Endothelial cell of umbilical vein (primary cell): ENCODE measurements at regions not wholly inside any gene's neighbourhood (a gene's known extent, or its start where the extent isn't known, plus 50 kb on each side); places are given as distances from the start of the nearest gene placed in this dataset.

Source experiments
- BruUV-seq: library from RNA; stranded (reverse); fragments of 400-500 nt; replicated peaks from 2 replicates; lab custom pipeline; 2021; lab: Mats Ljungman, UMichigan
- CTCF ChIA-PET: fragments of 300-600, 350-600 bp; sonication (Branson Sonifier 250); formaldehyde crosslinking; loops from one replicate; lab custom pipeline; 2021; ENCODE audit warnings: antibody characterized with exemption, inconsistent platforms; lab: Charles Lee
- POLR2A ChIA-PET: fragments of 300-600, 350-600 bp; sonication (Branson Sonifier 250); formaldehyde crosslinking; loops from one replicate; lab custom pipeline; 2021; ENCODE audit warnings: antibody characterized with exemption, inconsistent platforms; lab: Charles Lee
- DNase-seq: peaks from one replicate; pipeline ENCODE4 v3.0.0-alpha.2; 2011; ENCODE audit warnings: low read depth, low spot score
- FAIRE-seq: peaks from 2 replicates; lab custom pipeline; 2011; peaks lifted over from hg19 to GRCh38; lab: Jason Lieb, UNC
- H2AFZ ChIP-seq: 2 replicates; pipeline ENCODE4 v1.6.0; 2012; ENCODE audit warnings: low read depth, low read length, control low read depth, inconsistent platforms
- H3K27ac ChIP-seq: 2 replicates; pipeline ENCODE4 v1.5.1; 2011; ENCODE audit warnings: low read depth, mild to moderate bottlenecking, control low read depth, low read length, moderate library complexity; ENCODE audit not compliant: insufficient read depth
- H3K27me3 ChIP-seq, 2 experiments: 2 replicates each; pipeline versions ENCODE4 v1.6.0 to v1.6.1; 2011; ENCODE audit warnings: low read length in 2 of 2, mixed read lengths in 1 of 2; ENCODE audit not compliant: control insufficient read depth in 2 of 2, insufficient read depth in 2 of 2
- H3K36me3 ChIP-seq, 2 experiments: 2 replicates in 1 of 2; 3 replicates in 1 of 2; pipeline ENCODE4 v1.5.1; 2011; ENCODE audit warnings: low read length in 2 of 2, mild to moderate bottlenecking in 1 of 2, moderate library complexity in 1 of 2; ENCODE audit not compliant: control insufficient read depth in 2 of 2, insufficient read depth in 2 of 2; ENCODE audit errors: extremely low read depth in 1 of 2
- H3K4me1 ChIP-seq: 3 replicates; pipeline ENCODE4 v1.5.1; 2011; ENCODE audit warnings: mild to moderate bottlenecking, low read length; ENCODE audit not compliant: control insufficient read depth, insufficient read depth; ENCODE audit errors: extremely low read depth
- H3K4me2 ChIP-seq: 2 replicates; pipeline ENCODE4 v1.6.1; 2011; ENCODE audit warnings: low read length, control low read depth, mixed read lengths; ENCODE audit not compliant: insufficient read depth
- H3K4me3 ChIP-seq, 3 experiments: fragments of 200-600 bp in 1 of 3; sonication (generic), shearing (Covaris generic) in 1 of 3; replicated peaks in 1 of 3; 2 replicates each; pipeline ENCODE4 v1.5.1; 2011 to 2016; ENCODE audit warnings: control low read depth in 3 of 3, low read length in 3 of 3, mild to moderate bottlenecking in 2 of 3, inconsistent platforms in 1 of 3, low read depth in 1 of 3, moderate library complexity in 1 of 3; ENCODE audit not compliant: insufficient read depth in 1 of 3
- H3K79me2 ChIP-seq: 2 replicates; pipeline ENCODE4 v1.6.0; 2012; ENCODE audit warnings: low read length, inconsistent platforms; ENCODE audit not compliant: control insufficient read depth, insufficient read depth
- H3K9ac ChIP-seq: replicated peaks from 2 replicates; pipeline ENCODE3; 2011; ENCODE audit warnings: low read length, control low read depth; ENCODE audit not compliant: insufficient read depth; ENCODE audit errors: extremely low read depth
- H3K9me1 ChIP-seq: replicated peaks from 3 replicates; pipeline ENCODE4 v1.6.0; 2011; ENCODE audit warnings: mild to moderate bottlenecking, low read length; ENCODE audit not compliant: control insufficient read depth, insufficient read depth; ENCODE audit errors: extremely low read depth
- H3K9me3 ChIP-seq: replicated peaks from 2 replicates; pipeline ENCODE4 v1.5.1; 2012; ENCODE audit warnings: low read length, inconsistent platforms; ENCODE audit not compliant: control insufficient read depth, insufficient read depth
- H4K20me1 ChIP-seq: replicated peaks from 2 replicates; pipeline ENCODE3; 2011; ENCODE audit warnings: mild to moderate bottlenecking, low read length; ENCODE audit not compliant: control insufficient read depth, insufficient read depth; ENCODE audit errors: extremely low read depth
- EZH2 ChIP-seq: IDR thresholded peaks from 2 replicates; pipeline ENCODE4 v1.6.1; 2012; ENCODE audit warnings: borderline replicate concordance, low read depth, mild to moderate bottlenecking, moderate library complexity, low read length, inconsistent platforms; ENCODE audit not compliant: severe bottlenecking
- GATA2 ChIP-seq: IDR thresholded peaks from 2 replicates; pipeline ENCODE4 v1.7.0; 2011; ENCODE audit warnings: low read depth, mild to moderate bottlenecking, moderate library complexity, mixed read lengths, low read length; ENCODE audit not compliant: insufficient read length, insufficient read depth
- JUN ChIP-seq: IDR thresholded peaks from 2 replicates; pipeline ENCODE4 v1.6.1; 2011; ENCODE audit warnings: borderline replicate concordance, low read depth; ENCODE audit not compliant: insufficient read length, insufficient read depth
- MYC ChIP-seq: IDR thresholded peaks from one replicate; pipeline ENCODE4 v1.6.1; 2011; ENCODE audit warnings: mild to moderate bottlenecking, low read depth, low read length
- dilution Hi-C: fragments of 300-500 bp; cut with MboI; formaldehyde crosslinking; loops from one replicate; pipeline ENCODE4 v1.15.0; 2019; ENCODE audit warnings: low sequenced_read_pairs; ENCODE audit not compliant: extremely low pct_ligation_motif_present
- intact Hi-C: fragments of 100-400 bp; cut with micrococcal nuclease; formaldehyde crosslinking; loops from one replicate; pipeline ENCODE4 v1.10.0; 2022
- TF ChIP-seq, protein P1 (sequence below): IDR thresholded peaks from 2 replicates; pipeline ENCODE4 v1.6.1; 2011; ENCODE audit not compliant: insufficient read depth, insufficient read length
- TF ChIP-seq, protein P2 (sequence below), 2 donors: IDR thresholded peaks; 1 replicate in 1 of 2; 2 replicates in 1 of 2; pipeline ENCODE4 v1.5.1; 2011; ENCODE audit warnings: low read length in 2 of 2, mild to moderate bottlenecking in 2 of 2, moderate library complexity in 2 of 2, control low read depth in 1 of 2, inconsistent platforms in 1 of 2, low read depth in 1 of 2; ENCODE audit not compliant: insufficient read depth in 1 of 2; ENCODE audit errors: extremely low read depth in 1 of 2

DNA sequence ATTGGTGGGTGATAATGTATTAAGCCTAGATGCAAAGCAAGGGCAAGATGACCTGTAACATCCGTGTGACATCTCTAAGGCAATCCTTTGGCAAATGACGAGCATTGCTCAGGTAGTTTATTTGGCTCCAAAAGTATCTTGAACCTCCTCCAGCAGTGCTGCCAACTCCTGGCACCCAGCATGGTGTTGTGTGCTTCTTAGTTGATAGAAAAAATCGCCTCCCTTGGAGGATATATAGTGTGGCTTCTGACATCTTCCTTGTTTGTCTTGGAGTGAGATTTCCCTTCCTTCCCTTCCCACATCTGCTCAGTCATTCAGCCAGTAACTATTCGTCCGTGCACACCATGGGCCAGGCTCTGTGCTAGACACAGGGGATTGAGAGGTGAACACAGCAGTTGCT is 121.8 kb downstream of the TOMM20 start:
- intact Hi-C loops = no loop called here
- BruUV-seq = no TSS peak
- POLR2A ChIA-PET = no interaction called here
- Histone ChIP-seq H3K9ac (no peak overlapping the region), H3K9me3 (no peaks in the 10 kb centered on the region), H3K4me3 (no peak overlapping the region), H3K79me2 (no peaks in the 10 kb centered on the region), H3K9me1 (no peaks in the 10 kb centered on the region), H3K27ac (no peak overlapping the region), H3K36me3 (no peaks in the 10 kb centered on the region), H3K4me1 (peaks cover 19% of the 10 kb centered on the region), H3K27me3 (no peaks in the 10 kb centered on the region), H4K20me1 (no peaks in the 10 kb centered on the region), H3K4me2 (no peak overlapping the region), H2AFZ (no peak overlapping the region)
- TF ChIP-seq, protein P1, sequence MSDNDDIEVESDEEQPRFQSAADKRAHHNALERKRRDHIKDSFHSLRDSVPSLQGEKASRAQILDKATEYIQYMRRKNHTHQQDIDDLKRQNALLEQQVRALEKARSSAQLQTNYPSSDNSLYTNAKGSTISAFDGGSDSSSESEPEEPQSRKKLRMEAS = no peak
- TF ChIP-seq MYC (no peak), JUN (no peak), GATA2 (no peak), EZH2 (no peak)
- TF ChIP-seq, protein P2, sequence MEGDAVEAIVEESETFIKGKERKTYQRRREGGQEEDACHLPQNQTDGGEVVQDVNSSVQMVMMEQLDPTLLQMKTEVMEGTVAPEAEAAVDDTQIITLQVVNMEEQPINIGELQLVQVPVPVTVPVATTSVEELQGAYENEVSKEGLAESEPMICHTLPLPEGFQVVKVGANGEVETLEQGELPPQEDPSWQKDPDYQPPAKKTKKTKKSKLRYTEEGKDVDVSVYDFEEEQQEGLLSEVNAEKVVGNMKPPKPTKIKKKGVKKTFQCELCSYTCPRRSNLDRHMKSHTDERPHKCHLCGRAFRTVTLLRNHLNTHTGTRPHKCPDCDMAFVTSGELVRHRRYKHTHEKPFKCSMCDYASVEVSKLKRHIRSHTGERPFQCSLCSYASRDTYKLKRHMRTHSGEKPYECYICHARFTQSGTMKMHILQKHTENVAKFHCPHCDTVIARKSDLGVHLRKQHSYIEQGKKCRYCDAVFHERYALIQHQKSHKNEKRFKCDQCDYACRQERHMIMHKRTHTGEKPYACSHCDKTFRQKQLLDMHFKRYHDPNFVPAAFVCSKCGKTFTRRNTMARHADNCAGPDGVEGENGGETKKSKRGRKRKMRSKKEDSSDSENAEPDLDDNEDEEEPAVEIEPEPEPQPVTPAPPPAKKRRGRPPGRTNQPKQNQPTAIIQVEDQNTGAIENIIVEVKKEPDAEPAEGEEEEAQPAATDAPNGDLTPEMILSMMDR (IDR thresholded peaks at IDR 0.05; ENCODE audit: extremely low read depth in 1 of 2, insufficient read depth in 1 of 2, low read depth in 1 of 2, low read length in 2 of 2) = no peak
- dilution Hi-C loops = no loop called here
- no peak for DNase-seq
- CTCF ChIA-PET = interaction anchor here (0.8 kb wide), 1 partner anchor 77 kb away, joined by 3 read pairs; no protein-coding TSS in a partner anchor
- FAIRE-seq = no peak
